Fibroblast of lung (primary cell): ENCODE measurements at regions not wholly inside any gene's neighbourhood (a gene's known extent, or its start where the extent isn't known, plus 50 kb on each side); places are given as distances from the start of the nearest gene placed in this dataset.

ENCODE experiments used
- EZH2 ChIP-seq: IDR thresholded peaks from 2 replicates; pipeline ENCODE4 v1.5.1; 2012; ENCODE audit warnings: low read length, control low read depth, mild to moderate bottlenecking; ENCODE audit errors: missing control alignments
- TF ChIP-seq, protein P1 (sequence below), 2 donors: IDR thresholded peaks in 1 of 2; conservative IDR thresholded peaks in 1 of 2; 1 replicate in 1 of 2; 2 replicates in 1 of 2; pipeline ENCODE4 v1.5.1; 2011 to 2012; ENCODE audit warnings: low read length in 2 of 2, control low read depth in 1 of 2, inconsistent platforms in 1 of 2, low read depth in 1 of 2, mild to moderate bottlenecking in 1 of 2

GRCh38 chr2:118166242-118166641 is 78.0 kb downstream of the INSIG2 start:
- TF ChIP-seq, protein P1, sequence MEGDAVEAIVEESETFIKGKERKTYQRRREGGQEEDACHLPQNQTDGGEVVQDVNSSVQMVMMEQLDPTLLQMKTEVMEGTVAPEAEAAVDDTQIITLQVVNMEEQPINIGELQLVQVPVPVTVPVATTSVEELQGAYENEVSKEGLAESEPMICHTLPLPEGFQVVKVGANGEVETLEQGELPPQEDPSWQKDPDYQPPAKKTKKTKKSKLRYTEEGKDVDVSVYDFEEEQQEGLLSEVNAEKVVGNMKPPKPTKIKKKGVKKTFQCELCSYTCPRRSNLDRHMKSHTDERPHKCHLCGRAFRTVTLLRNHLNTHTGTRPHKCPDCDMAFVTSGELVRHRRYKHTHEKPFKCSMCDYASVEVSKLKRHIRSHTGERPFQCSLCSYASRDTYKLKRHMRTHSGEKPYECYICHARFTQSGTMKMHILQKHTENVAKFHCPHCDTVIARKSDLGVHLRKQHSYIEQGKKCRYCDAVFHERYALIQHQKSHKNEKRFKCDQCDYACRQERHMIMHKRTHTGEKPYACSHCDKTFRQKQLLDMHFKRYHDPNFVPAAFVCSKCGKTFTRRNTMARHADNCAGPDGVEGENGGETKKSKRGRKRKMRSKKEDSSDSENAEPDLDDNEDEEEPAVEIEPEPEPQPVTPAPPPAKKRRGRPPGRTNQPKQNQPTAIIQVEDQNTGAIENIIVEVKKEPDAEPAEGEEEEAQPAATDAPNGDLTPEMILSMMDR (conservative IDR thresholded peaks at IDR 0.05 in 1 of 2, IDR thresholded peaks at IDR 0.05 in 1 of 2; ENCODE audit: low read depth in 1 of 2, low read length in 2 of 2), result no peak
- no peak for TF ChIP-seq EZH2
